Uterus (tissue), 3 donors: ENCODE measurements at regions not wholly inside any gene's neighbourhood (a gene's known extent, or its start where the extent isn't known, plus 50 kb on each side); places are given as distances from the start of the nearest gene placed in this dataset.
"Not testable (repeated sequence)": the region's sequence is repeated elsewhere in the genome, so short reads cannot be mapped to it uniquely, and the experiment has no call there.

Experiments
- DNase-seq, 2 donors: peaks; one replicate each; pipeline ENCODE4 v3.0.0-alpha.2; 2019 to 2020
- H3K27ac ChIP-seq, 2 donors: fragments of 200-600 bp; sonication (generic); 1 replicate in 1 of 2; 2 replicates in 1 of 2; pipeline ENCODE4 v1.5.1; 2016 to 2018
- H3K27me3 ChIP-seq, 2 donors: fragments of 200-600 bp; sonication (generic); one replicate each; pipeline ENCODE4 v1.5.1; 2018 to 2019; ENCODE audit warnings: control low read depth in 1 of 2
- H3K36me3 ChIP-seq, 2 donors: fragments of 200-600 bp; sonication (generic); one replicate each; pipeline ENCODE4 v1.5.1; 2019; ENCODE audit warnings: control low read depth in 1 of 2
- H3K4me1 ChIP-seq, 2 donors: fragments of 200-600 bp; sonication (generic); one replicate each; pipeline ENCODE4 v1.5.1; 2018 to 2019; ENCODE audit warnings: control low read depth in 1 of 2
- H3K4me3 ChIP-seq, 2 donors: fragments of 200-600 bp; sonication (generic); 1 replicate in 1 of 2; 2 replicates in 1 of 2; pipeline ENCODE4 v1.5.1; 2018 to 2019; ENCODE audit warnings: mild to moderate bottlenecking in 1 of 2
- H3K9me3 ChIP-seq, 2 donors: fragments of 200-600 bp; sonication (generic); one replicate each; pipeline ENCODE4 v1.5.1; 2019; ENCODE audit warnings: control low read depth in 1 of 2
- POLR2A ChIP-seq, 2 donors: fragments of 450-650 bp; IDR thresholded peaks; one replicate each; pipeline ENCODE4 v1.6.1; 2016; ENCODE audit warnings: antibody characterized with exemption in 2 of 2, mild to moderate bottlenecking in 1 of 2, moderate library complexity in 1 of 2
- intact Hi-C: fragments of 100-400 bp; cut with DNase I; formaldehyde crosslinking; loops from one replicate; pipeline ENCODE4 v1.15.1; 2023; ENCODE audit warnings: low total_unique reads
- TF ChIP-seq, protein P1 (sequence below), 4 experiments: fragments of 200-600 bp in 2 of 4; fragments of 450-650 bp in 2 of 4; sonication (generic) in 2 of 4; IDR thresholded peaks; one replicate each; pipeline ENCODE4 v1.5.1; 2016 to 2019; ENCODE audit warnings: antibody characterized with exemption in 4 of 4, mild to moderate bottlenecking in 2 of 4, moderate library complexity in 1 of 4
- donor health status: DM: yes; HTN: yes; CAD: no.

DNA sequence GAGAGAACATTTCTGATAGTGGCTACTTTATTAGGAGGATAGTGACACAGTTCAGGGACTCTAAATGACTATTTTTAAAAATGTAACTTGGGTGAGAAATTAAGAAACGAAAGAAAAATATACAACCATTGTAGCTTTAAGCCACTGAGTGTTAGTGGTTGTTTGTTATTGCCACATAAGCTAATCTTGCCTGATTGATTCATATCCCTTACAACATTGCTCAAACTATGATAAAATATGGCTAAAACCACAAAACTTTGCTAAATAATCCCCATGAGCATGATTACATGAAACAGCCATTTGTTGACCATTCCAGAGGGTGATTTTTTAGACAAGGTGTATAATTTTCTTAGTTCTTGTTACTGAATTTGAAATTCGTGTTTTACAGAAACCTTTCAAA lies 343.4 kb downstream of the SLITRK5 start:
- no peak for DNase-seq
- Histone ChIP-seq H3K27ac (no peak overlapping the region), H3K9me3 (no peaks in the 10 kb centered on the region), H3K27me3 (no peaks in the 10 kb centered on the region), H3K36me3 (no peaks in the 10 kb centered on the region), H3K4me3 (no peak overlapping the region), H3K4me1 (no peaks in the 10 kb centered on the region)
- intact Hi-C loops: no loop called here
- TF ChIP-seq, protein P1, sequence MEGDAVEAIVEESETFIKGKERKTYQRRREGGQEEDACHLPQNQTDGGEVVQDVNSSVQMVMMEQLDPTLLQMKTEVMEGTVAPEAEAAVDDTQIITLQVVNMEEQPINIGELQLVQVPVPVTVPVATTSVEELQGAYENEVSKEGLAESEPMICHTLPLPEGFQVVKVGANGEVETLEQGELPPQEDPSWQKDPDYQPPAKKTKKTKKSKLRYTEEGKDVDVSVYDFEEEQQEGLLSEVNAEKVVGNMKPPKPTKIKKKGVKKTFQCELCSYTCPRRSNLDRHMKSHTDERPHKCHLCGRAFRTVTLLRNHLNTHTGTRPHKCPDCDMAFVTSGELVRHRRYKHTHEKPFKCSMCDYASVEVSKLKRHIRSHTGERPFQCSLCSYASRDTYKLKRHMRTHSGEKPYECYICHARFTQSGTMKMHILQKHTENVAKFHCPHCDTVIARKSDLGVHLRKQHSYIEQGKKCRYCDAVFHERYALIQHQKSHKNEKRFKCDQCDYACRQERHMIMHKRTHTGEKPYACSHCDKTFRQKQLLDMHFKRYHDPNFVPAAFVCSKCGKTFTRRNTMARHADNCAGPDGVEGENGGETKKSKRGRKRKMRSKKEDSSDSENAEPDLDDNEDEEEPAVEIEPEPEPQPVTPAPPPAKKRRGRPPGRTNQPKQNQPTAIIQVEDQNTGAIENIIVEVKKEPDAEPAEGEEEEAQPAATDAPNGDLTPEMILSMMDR (IDR thresholded peaks at IDR 0.05): no peak
- TF ChIP-seq POLR2A (IDR thresholded peaks at IDR 0.05): no peak

DNA sequence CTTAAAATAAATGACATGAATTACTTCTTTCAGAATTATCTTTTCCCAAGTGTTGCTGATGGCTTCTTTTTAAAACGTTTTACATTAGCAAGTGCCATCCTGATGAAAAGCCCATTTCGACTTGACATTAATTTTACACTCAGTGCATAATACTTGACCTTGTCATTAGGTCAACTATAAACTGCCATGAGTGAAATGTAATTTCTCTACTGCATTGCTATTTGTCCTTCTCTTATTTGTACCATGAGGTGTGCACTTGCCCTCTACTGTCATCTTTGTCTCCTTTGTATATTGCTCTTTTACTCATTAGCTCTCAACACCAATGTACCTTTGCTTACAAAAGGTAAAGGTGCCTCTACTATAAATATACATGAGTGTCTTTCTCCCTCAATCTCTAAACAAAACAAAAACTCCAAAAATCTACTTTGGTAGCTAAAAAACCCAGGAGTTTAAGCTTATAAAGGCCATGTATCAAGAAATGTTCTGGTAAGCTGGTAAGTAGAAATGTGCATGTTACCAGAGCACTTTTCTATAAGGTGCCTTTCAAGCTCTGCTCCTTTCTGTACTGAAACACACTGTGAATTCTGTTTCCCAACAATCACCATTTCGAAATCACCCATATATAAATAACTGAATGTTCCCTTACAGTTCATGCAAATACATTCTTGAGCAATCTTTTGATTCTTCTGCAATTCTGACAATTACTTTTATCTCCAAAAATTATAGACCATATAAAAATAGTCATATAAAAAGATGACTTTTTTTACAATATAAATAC lies 351.4 kb downstream of the SLITRK5 start:
- DNase-seq: no peak
- H3K4me3 ChIP-seq: no peak overlapping the region
- no peak for TF ChIP-seq POLR2A (IDR thresholded peaks at IDR 0.05)
- TF ChIP-seq, protein P1 (IDR thresholded peaks at IDR 0.05): no peak
- no peaks in the 10 kb centered on the region for H3K4me1 ChIP-seq
- H3K27me3 ChIP-seq: no peaks in the 10 kb centered on the region
- H3K27ac ChIP-seq: no peak overlapping the region
- intact Hi-C loops: no loop called here
- H3K36me3 ChIP-seq: no peaks in the 10 kb centered on the region
- H3K9me3 ChIP-seq: no peaks in the 10 kb centered on the region

DNA sequence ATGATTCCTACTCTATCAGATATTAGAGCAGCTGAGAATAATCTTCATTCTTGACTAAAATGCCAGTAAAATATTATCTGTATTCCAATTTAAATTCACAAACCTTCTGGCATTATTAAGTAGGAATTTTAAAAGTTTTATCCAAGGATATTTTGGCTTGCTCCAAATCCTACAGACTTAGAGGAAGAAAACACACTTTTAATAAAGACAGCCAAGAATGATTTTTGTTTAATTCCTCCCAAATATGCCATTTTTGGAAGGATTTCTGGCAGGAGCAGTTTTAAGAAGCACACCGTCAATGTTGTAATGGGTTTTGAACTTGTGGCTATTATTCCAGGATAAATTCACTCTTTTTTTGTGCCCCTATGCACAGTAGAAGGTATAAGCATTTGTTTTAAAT lies 355.1 kb downstream of the SLITRK5 start:
- DNase-seq: no peak
- no peak overlapping the region for H3K27ac ChIP-seq
- H3K27me3 ChIP-seq: no peaks in the 10 kb centered on the region
- H3K4me1 ChIP-seq: no peaks in the 10 kb centered on the region
- H3K36me3 ChIP-seq: no peaks in the 10 kb centered on the region
- no peaks in the 10 kb centered on the region for H3K9me3 ChIP-seq
- no peak for TF ChIP-seq POLR2A (IDR thresholded peaks at IDR 0.05)
- TF ChIP-seq, protein P1 (IDR thresholded peaks at IDR 0.05): no peak
- intact Hi-C loops: no loop called here
- H3K4me3 ChIP-seq: no peak overlapping the region

DNA sequence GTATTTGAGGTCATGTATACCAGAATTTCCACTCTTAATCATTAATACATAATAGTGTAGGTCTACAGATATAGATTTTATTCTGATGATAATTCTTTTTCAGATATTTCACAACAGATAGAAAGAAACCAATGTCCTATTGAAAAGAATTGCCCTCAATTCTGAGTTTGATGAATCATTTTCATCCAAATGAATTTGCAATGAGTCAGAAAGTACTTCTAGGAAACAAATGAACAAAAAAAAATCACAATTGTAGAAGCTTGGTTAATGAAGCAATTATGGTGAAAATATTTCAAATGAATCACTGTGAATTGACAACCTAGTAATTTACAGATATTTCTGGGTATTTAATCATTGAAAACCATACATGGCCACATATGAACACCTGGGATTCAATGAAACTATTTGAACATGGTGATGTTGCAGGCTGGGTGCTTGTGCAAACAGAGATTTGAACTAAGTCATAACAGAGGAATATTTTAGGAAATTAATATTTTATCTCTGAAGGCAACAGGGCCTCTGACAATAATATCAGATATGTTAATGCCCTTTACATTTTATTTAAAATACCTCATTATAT lies 360.9 kb downstream of the SLITRK5 start:
- DNase-seq: no peak
- Histone ChIP-seq H3K9me3 (no peaks in the 10 kb centered on the region), H3K36me3 (no peaks in the 10 kb centered on the region), H3K4me3 (no peak overlapping the region), H3K4me1 (no peaks in the 10 kb centered on the region), H3K27me3 (no peaks in the 10 kb centered on the region), H3K27ac (no peak overlapping the region)
- TF ChIP-seq POLR2A (IDR thresholded peaks at IDR 0.05): no peak
- TF ChIP-seq, protein P1 (IDR thresholded peaks at IDR 0.05): no peak
- intact Hi-C loops: no loop called here

DNA sequence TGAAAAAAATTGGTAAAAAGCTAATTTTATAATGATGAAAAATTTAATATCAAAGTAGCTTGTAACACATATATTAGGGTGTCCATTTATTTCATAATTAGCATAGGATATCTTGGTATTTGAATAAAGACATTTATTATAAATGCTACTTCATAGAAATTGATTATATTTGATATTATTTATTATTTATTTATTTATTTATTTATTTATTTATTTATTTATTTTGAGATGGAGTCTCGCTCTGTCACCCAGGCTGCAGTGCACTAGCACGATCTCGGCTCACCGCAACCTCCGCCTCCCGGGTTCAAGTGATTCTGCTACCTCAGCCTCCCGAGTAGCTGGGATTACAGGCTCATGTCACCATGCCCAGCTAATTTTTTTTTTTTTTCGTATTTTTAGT lies 365.0 kb downstream of the SLITRK5 start:
- H3K9me3 ChIP-seq, H3K36me3 ChIP-seq, H3K4me1 ChIP-seq, DNase-seq, intact Hi-C loops, H3K27ac ChIP-seq, H3K27me3 ChIP-seq, H3K4me3 ChIP-seq: not testable (repeated sequence)
